Non-pigmented ciliary epithelial cell (primary cell): ENCODE measurements at regions not wholly inside any gene's neighbourhood (a gene's known extent, or its start where the extent isn't known, plus 50 kb on each side); places are given as distances from the start of the nearest gene placed in this dataset.

Experiments
- DNase-seq: peaks from one replicate; pipeline ENCODE4 v3.0.0-alpha.2; 2010; ENCODE audit warnings: low read depth

DNA sequence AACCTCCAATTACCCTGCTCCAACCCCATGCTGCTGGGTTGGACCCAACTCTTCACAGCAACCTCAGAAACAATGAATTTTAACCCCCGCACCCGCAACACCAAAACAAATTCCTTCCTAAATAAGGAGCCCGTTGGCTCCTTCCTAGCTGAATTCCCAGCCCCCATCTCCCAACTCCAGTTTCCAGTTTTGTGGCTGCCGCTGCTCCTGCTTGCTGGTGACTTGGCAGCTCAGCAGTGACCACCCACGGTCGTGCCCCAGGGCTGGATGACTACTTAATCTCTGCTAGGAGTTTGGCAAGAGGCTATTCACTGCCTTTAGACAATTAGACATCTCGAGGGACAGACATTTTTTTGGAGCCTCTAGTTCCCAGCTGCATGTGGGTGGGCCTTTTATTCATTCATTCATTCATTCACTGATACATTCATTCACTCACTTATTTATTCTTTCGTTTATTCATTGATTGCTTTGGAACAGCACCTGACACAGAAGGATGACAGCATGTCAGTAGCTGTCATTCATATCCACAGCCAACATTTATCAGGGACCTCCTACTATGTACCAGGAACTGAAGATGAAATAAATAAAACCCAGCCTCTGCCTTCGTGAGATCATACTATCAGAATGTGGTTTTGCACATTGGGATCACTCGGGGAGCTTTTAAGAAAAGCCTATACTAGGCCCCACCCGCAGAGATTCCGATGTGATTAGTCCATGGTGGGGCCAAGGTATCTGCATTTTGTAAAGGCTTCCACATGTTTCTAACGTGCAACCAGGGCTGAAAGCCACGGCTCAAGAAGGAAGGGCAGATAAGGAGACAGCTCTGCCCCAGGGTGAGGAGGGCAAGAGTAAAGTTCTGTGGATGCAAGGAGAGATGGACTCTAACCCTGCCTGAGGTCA is 256.5 kb downstream of the SHQ1 start:
- DNase-seq, result no peak

DNA sequence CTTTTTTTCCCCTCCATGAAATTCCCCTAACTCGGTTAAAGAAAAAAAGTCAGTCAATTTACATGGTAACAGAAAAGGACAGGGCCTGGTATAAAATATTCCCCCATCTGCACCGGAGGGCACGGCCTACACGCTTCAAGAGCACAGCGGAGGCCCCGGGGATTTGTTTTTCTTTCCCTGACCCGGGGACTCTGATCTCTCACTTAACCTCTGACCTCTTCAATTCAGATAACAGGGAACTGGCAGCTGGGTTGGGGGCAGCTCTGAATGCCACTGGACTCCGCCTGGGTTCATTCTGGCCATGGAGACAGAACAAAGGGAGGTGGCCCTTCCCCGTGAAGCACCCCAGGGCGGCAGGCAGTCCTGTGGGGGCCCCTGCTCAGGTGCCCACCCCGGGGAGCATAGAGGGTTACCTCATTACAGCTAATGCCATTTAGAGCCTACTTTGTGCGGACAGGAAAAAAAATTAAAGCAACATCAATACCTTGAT is 257.5 kb downstream of the SHQ1 start:
- DNase-seq, result no peak

DNA sequence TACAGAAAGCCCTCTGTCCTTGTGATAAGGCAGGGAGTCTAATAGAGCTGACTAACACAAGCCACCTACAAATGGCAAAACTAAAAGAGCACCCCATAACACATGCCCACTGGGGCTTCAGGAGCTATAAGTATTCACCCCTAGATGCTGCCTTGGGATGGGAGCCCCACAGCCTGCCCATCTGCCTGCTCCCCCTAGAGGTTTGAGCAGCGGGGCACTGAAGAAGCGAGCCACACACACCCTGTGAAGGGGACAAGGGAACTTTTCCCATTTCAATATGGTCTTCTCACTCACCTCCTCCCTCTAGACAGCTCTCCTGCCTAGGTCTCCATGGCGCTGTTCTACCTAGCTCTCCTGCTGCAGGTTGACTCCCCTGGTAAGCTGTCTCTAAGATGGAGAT is 261.0 kb downstream of the SHQ1 start:
- DNase-seq, result no peak

DNA sequence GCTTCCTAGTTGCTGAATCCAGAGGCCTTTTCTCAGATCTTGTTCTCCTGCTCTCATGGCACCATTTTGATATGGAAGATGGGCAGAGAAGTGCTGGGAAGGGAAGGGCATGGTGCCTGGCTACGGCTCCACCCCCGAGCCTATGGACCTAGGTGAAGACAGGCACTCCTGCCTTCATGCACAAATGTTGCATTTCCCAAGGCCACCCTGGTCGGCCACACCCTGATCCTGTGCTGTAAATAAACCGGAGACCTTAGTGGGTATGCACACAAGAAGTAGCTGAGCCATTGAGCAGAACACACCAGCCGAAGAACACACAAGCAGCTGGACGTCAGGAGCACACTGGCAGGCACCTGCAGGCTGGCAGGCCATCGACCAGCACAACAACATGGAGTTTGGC is 261.6 kb downstream of the SHQ1 start:
- DNase-seq, result no peak

DNA sequence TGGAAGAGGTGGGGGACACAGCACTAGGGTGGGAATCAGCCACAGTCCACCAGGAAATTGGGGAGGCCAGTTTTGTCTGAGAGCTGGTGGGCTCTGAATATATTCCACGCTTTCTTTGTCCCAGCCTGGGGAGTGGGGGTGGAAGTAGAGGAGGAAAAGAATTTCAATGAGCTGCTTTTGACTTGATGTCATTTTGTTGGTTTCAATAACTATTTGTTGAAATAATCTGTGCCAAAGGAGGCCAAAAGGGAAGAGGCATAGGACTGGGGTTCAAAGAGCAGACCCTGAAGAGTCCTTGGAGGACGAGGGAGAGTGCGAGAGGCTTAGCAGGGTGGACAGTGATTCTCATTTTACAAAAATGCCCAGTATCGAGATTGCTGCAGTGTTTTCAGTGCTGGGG is 262.3 kb downstream of the SHQ1 start:
- DNase-seq, result no peak

DNA sequence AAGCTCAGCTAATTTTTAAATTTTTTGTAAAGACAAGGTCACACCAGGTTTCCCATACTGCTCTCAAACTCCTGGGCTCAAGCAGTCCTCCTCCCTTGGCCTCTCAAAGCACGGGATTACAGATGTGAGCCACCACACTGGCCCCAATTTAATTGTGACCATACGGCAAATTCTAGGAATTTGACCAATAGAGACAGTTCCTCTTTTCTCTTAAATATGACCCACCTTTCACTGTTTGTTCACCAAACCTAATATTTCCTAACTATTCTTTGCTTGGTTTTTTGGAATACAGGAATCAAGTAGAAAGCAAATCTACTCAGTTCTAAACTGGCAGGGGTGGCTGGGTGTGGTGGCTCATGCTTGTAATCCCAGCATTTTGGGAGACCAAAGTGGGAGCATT is 264.0 kb downstream of the SHQ1 start:
- DNase-seq, result no peak

DNA sequence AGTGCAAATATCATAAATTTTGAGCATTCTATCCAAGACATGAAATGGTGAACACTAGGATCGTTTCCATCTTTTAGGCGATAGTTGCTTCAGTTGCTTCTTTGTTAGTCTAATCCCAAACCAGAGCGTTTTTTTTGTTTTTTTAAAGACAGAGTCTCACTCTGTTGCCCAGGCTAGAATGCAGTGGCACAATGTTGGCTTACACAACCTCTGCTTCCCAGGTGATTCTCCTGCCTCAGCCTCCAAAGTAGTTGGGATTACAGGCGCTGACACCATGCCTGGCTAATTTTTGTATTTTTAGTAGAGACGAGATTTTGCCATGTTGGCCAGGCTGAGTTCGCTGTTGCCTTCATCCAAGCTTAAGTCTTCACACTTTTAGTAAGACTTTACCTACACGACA is 265.3 kb downstream of the SHQ1 start:
- DNase-seq, result no peak

DNA sequence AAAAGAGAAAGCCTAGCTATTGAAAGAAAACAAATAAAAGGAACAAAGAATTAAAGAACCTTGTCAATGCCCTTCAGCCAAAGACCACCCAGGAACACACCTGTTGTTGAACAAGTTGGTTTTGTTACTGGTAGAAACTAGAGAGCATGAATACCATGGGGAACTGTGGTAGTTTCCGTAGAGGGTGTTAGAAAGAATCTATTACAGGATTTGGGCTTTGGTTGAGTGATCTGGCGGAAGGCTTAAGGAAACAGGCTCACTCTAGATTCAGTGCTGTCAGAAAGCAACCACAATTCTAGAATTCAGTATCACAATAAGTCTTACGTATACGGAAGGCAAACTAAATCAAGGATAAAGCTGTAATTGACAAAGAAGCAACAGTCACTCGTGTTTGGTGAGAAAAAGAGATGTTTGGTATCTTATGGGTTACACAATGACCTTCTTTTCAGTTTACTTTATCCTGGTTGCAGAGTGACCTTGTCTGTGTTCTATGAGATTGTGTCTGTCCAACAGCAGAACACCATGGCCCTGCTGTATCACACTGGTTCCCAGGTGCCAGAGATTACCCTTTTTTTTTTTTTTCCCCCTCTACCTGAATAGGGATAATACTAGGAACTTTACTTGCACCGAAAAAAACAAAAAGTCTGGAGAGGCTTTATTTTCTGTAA is 265.9 kb downstream of the SHQ1 start:
- DNase-seq, result no peak

DNA sequence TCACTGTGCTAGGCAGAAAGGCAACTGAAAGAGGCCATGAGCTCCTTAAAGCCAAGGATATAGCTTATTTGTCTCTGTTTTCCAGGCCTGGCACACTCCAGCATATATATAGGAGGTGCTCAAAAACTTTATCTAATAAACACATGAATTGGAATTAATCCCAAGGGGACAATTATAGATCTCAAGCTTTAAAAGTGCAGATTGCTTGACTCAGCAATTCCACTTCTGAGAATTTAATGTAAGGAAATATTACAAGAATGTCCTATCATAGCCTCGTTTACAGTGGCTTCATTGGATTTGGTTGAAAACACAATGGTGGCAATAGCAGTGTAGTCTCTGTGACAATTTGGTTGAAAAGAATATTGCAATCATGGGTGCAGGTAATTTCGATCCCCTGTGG is 267.3 kb downstream of the SHQ1 start:
- DNase-seq, result no peak

DNA sequence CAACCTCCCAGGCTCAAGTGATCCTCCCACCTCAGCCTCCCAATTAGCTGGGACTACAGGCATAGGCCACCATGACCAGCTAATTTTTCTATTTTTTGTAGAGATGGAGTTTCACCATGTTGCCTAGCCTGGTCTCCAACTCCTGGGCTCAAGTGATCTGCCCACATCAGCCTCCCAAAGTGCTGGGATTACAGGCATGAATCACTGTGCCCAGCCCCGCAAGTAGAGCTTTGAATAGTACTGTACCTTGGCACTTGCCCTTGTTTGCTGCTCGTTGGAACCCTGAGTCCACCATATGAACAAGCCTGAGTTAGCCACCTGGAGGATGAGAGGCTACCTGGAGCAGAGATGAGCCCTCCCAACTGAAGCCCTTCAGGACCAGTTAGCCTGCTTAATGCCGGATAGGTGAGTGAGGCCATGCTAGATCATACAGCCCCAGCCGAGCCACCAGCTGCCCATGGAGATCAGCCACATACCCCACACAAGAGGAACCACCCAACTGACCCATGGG is 267.9 kb downstream of the SHQ1 start:
- no peak for DNase-seq

DNA sequence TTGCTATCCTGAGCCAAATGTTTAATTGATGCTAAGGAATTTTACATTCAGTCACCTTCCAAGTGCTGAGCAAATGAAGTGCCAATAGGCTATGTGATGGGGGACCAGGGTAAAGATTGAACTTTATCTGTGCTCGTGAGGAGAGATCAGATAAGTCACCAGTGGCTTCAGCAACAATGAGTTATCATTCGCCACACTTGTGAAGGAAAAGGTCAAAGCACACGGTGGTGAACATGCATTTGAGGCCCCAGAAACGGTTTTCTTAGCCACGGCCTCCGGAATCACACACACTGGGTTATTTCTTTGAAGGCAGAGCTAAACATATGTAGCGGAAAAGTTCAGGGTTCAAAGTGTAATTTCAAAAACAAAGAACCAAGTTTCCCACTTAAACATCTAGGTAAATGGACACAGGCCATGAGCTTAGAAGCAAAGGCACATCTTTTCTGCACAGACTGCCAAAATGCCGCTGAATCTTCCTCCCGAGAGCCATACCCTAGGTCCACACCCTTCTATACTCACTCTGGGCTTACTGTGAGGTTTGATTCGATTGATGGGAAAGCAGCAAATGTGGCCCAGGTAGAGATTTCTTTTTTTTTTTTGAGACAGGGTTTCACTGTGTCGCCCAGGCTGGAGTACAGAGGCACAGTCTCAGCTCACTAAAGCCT is 268.5 kb downstream of the SHQ1 start:
- DNase-seq, result no peak

DNA sequence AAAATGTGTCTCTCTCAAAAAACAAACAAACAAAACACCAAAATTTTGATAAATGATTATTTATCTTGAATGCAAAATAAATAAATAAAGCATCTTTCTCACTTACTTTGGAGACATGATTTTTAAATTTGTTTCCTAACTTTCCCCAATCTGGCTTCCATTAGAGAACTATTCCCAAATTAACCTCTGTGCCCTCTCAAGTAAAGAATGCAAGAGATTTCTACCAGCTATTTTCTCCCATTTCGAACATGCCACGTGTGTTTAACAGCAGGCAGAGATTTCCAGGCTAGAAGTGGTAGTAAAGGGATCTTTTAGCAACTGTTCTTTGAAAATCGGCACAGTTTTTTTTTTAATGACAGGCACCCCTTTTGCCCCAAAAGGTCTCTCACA is 269.1 kb downstream of the SHQ1 start:
- no peak for DNase-seq

DNA sequence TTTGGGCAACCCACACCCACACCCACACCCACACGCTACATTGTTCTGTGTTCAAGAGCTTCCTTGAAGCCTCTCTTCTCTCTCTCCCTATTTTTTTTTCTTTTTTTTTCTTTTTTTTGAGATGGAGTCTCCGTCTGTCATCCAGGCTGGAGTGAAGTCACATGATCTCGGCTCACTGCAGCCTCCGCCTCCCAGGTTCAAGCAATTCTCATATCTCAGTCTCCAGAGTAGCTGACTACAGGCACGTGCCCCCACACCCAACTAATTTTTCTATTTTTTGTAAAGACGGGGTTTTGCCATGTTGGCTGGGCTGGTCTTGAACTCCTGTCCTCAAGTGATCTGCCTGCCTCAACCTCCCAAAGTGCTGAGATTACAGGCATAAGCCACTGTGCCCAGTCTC is 271.1 kb downstream of the SHQ1 start:
- no peak for DNase-seq

DNA sequence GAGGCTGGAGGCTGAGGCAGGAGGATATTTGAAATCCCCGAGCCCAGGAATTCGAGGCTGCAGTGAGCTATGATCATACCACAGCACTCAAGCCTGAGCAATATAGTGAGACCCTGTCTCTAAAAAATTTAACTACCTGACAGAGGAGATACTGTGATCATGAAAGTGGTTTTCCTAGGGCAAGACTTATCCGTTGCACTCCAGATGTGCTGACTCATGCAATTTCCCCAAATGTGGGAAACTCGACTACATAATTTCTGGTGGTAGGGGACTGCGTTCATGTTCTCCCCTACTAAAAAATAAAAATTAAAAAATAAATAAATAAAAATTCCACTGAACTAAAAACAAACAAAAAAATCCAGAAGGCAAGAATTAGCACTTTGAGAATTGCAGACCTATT is 271.7 kb downstream of the SHQ1 start:
- DNase-seq, result no peak

DNA sequence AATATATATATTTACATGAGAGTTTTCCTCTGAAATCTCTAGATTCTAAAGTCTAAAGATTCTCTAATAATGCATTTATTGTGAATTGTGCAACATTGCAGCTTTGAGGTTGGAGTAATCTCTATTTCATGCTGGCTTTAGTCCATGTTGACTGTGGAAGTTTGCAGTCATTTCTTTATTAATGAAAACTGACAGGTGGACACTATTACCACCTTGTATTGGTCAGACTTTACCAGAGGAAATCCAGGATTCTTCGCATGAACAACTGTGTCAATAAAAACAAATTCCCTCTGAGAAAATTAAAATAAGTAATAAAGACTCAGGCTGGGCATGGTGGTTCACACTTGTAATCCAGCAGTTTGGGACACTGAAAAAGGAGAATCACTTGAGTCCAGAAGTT is 274.1 kb downstream of the SHQ1 start:
- no peak for DNase-seq

DNA sequence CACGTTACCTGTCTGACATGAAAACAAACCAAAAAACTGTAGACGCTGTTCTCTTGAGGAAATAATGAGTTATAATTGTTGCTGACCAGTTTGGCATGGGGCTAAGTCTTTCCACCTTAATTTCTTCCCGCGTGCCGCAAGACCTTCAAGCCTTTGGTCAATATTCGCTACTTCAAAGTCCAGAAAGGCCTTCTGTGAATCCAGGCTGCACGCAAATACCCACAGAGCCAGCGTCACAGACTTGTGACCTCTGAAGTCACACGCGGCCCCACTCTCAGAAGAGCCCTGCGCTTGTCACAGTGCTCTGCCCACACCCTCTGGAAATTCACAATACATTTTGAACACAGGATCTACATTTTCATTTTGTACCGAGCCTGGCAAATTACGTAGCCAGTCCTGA is 275.2 kb downstream of the SHQ1 start:
- no peak for DNase-seq

DNA sequence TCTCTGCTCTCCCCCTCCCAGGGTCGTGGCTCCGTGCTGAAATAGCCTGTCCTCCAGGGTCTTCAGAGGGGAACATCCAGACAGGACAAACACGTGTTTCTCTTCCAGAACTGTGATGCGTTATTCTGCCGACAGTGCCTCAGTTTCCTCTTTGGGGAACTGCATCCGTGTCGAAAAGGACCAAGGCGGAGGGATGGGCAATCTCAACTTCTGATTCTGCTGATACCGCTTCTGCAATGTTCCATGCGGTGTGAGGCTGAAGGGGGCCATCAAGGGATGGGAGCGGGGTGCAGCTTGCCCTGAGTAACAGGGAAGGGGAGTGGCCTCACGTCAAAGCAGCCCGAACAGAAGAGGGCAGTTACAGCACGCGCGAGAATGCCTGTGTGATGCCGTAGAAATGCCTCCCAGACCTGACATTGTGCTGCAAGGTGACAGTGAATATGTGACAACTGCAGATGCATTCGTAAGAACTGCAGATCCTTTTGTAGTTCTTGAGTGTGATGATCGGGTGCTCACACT is 275.7 kb downstream of the SHQ1 start:
- no peak for DNase-seq

DNA sequence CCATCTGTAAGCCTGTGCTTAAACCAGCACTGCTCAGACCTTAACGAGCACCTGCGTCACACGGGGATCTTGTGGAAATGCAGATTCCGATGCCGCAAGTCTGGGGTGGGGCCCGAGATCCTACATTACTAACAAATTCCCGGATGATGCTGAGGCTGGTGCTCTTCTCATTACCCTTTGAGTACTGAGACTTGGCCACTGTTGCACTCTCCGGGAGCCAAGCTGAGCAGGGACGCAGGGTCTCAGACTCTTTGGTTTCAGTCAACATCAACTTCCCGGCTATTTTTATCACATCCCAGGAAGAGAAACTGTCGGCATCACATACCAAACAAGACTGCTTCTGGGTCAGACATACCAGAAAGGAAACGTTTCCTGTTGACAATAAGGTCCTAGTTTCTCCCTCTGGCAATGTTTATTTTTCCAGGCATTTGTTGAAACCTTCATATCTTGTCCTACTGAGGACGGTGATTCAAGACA is 276.6 kb downstream of the SHQ1 start:
- DNase-seq, result no peak

DNA sequence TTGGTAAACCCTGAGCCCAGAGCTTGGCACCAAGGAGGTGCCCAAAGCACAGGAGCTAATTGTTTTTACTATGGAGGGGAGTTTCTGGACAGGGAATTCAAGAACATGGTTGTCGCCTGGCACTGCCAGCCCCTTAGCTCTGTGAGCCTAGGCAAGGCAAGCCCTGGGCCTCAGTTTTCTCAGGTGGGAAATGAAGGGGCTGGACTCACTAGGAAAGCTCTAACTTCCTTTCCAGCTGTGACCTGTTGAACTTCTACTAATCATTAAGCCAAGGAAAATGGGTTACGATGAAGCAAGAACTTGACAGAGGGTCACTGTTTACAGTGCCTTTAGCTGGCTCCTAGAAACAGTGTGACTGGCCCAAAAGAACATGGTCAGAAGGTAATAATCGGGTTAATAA is 277.2 kb downstream of the SHQ1 start:
- DNase-seq, result no peak

DNA sequence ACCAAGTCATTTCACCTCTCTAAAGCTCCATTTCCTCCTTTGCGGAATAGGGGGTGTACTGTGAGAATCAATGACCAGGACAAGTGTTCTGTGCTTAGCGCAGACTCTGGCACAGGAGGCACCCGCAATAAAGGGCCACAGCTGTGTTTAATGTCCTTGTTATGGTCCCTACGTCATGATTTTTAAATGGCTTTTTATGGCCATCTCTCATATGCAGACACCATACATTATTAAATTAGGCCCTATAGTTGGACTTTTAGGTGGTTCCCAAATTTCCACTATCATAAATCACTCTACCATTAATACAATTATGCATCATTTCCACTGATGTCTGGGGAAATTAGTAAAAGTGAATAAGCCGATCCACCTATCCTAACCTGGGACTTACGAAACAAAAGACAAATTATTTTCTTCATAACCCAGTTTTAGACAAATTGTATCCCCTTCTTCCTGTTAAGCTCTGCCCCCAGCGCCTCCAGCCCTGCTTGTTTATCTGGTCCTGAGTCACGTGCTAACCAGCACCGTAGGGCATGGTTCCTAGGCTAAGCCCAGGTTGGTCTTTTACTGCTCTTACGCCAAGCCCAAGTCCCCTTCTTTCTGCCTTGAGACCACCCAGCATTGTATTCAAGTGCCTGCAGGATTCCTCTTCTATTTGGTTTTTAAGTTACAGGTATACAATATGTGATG is 278.3 kb downstream of the SHQ1 start:
- DNase-seq, result no peak

DNA sequence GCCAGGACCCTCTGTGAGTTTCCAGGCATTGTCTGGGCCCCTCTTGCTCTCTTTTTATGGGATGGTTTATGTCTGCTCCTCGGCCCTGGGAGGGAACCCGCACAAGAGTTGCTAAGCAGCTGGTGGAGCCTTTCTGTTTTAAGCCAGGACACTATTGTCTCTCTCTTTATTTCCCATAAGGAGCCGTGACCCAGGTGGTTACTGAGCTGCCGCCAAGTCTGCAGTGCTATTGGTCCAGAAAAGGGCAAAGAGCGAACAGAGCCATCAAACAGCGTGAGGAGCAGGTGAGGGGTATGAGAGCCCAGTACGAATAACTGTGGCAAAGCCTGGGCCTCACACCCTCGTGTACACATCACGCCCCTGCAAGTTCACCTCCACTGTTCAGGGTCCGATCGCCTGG is 280.2 kb downstream of the SHQ1 start:
- DNase-seq, result no peak

DNA sequence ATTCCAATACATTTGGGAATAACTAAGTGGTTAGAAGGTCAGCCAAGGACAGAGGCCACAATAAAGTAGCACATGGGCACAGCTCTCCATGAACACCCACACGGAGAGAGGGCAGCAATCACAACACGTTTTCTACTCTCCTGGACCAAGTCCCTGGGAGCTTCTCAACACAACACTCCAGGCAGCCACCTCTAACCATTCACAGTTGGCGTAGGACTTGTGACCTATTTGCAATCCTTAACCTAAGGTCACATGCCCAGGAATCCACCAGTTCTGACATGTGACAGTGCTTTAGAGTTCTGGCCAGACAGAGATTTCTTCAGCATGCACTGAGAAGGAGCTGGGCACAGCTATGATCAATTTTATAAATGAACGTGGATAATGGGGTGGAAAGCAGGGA is 280.8 kb downstream of the SHQ1 start:
- no peak for DNase-seq
